ENCODE measurements at regions not wholly inside any gene's neighbourhood (a gene's known extent, or its start where the extent isn't known, plus 50 kb on each side); places are given as distances from the start of the nearest gene placed in this dataset.

- TF ChIP-seq CHD7 (IDR thresholded peaks at IDR 0.05; ENCODE audit: insufficient replicate concordance, low read length), result no peak
These were observed 412.1 kb downstream of the UBE2NL start (continued) for GRCh38 chrX:144295921-144296320.

Data from H1 (cell line).